Stimulated activated CD8-positive, alpha-beta memory T cell treated with anti-CD3 and anti-CD28 coated beads, Interleukin-4, amount 100 ng/mL, for 1 hour (primary cell): ENCODE measurements at regions not wholly inside any gene's neighbourhood (a gene's known extent, or its start where the extent isn't known, plus 50 kb on each side); places are given as distances from the start of the nearest gene placed in this dataset.

Source experiments
- DNase-seq, 2 donors: peaks; one replicate each; pipeline ENCODE4 v3.0.0-alpha.2; 2020; ENCODE audit warnings: low read depth in 2 of 2, low spot score in 1 of 2

- DNase-seq: no peak
These were observed 547.1 kb downstream of the CCER1 start for GRCh38 chr12:90407841-90408240.

DNA sequence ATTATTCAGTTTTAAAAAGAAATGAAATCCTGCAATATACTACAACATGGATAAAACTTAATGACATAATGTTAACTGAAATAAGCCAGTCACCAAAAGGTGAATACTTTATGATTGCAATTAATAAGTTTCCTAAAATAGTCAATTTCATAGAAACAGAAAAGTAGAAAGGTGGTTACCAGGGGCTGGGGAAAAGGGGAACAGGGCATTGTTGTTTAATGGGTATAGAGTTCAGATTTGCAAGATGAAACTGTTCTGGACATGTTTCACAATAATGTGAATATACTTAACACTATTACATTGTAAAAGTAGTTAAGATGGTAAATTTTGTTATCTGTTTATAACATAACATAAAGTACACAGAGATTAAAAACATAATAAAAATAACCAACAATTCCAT lies 550.9 kb downstream of the CCER1 start:
- no peak for DNase-seq

- DNase-seq: no peak
These were observed 553.8 kb downstream of the CCER1 start for GRCh38 chr12:90401185-90401584.

- DNase-seq: no peak
These were observed 555.6 kb downstream of the CCER1 start for GRCh38 chr12:90399357-90399756.

GRCh38 chr12:90398285-90398836 lies 556.6 kb downstream of the CCER1 start:
- no peak for DNase-seq

DNA sequence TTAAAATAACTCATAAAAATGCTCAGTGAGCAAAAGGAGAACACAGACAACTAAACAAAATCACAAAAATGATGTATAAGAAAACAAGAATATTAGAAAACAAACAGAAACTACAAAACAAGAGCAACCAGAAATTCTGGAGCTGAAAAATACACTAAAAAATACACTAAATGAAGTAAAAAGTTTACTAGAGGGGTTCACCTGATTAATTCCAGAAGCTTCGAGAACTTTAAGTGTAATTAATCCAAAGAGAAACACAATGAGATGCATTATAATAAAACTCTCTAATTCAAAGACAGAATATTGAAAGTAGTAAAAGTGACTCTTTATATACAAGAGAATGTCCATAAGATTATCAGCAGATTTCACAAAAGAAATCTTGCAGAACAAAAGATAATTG lies 558.4 kb downstream of the CCER1 start:
- DNase-seq: no peak

GRCh38 chr12:90393652-90394051 lies 561.3 kb downstream of the CCER1 start:
- DNase-seq: no peak

- DNase-seq: no peak
These were observed 561.9 kb downstream of the CCER1 start for GRCh38 chr12:90393089-90393488.

GRCh38 chr12:90390947-90391346 lies 564.0 kb downstream of the CCER1 start:
- no peak for DNase-seq

DNA sequence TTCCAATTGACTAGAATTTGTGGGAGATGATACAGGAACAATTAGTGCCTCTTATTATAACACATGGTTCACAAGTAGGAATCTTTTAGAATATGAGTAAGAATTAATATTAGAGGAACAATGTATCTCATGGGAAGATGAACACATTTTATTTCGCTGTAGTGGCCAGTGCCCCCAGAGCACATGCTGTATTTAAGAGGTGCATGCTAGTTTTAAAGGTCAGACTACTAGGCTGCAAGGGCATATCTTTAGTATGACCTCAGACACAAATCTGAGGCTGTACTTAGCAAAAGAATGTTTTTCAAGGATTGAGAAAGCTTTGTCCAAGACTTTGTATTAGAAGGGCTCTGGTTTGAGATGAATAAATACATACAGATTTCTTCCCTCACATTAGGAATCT lies 586.9 kb downstream of the CCER1 start:
- no peak for DNase-seq

DNA sequence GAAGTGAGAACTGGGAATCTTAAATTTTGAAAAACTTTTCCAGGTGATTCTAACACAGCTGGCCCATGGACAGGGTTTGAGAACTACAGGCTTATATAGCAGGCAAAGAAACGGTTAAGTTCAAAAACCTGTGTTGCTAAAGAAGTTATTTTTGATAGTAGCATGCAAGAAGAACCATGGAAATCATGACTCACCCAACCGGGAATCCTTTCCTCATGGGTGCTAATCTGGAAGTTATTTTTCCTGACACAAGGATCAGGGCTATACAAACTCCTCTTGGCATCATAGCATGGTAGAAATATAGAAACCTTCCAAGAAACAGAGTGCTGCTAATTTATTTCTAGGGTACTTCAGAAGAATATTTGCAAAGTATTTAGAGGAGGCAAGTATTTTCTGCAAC lies 588.7 kb downstream of the CCER1 start:
- no peak for DNase-seq

DNA sequence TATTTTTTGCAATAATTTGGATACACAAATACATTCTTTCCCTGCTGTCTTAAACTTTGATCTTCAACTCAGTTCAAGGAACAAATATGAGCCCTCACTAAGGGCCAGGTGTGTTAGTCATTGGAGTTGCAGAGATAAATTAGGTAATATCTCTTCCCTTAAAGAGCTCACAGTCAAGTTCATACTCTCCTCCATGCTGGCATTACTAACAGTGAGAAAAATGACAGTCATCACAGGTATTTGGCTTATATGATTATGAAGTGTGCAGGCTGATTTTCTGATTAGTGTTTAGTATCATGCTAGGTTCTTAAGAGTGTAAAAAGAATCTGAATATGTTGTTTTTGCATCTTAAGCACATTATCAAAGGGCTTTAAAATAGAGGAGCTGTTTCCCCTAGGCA lies 594.7 kb downstream of the CCER1 start:
- no peak for DNase-seq

DNA sequence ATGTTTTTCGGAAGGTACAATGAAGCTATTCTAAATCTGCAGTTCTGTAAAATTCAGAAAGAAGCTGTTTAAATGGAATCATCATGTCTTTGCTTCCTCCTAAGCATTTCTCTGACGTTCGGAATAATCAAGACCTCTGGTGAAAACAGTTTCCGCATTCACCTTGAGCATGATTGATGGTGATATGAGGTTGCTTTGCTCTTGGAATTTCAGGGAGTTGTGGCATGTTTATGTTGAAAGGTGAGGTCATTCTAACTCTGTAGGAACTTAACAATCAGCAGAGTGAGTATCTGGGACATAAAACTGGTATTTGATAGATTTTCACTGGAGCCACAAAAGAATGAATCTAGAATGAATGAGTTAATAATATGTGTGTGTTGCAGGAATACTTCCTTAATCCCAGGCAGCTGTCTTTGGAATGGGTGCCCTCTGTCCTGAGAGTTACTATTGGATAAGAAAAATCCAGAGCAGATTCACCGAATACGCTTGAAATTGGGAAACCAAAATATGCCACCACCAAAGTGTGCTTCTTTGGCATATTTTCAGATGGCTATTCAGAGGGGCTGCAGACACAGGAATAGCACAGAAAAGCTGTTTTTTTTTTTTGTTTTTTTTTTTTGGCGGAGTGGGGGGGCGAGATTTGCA lies 599.1 kb downstream of the CCER1 start:
- DNase-seq: no peak

- DNase-seq: no peak
These were observed 611.0 kb downstream of the CCER1 start for GRCh38 chr12:90343966-90344365.

GRCh38 chr12:90342081-90342480 lies 612.9 kb downstream of the CCER1 start:
- no peak for DNase-seq

DNA sequence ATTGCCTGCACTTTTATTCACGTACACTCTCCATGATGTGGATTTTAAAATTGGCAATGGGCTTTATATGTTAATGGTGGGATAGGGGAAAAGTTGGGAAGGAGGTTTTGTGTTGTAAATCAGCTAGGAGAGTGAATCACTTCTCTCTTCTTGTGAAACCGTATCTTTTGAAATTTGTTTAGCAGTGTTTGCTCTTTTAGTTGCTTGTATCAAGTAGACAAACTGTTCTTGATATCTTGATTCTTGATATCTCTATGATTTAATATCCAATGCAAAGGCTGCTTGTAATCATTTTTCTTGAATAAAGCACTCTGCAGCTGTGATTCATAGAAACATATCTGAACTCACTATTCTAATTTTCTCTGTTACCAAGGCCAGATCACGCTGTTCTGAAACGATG lies 615.1 kb downstream of the CCER1 start:
- no peak for DNase-seq

DNA sequence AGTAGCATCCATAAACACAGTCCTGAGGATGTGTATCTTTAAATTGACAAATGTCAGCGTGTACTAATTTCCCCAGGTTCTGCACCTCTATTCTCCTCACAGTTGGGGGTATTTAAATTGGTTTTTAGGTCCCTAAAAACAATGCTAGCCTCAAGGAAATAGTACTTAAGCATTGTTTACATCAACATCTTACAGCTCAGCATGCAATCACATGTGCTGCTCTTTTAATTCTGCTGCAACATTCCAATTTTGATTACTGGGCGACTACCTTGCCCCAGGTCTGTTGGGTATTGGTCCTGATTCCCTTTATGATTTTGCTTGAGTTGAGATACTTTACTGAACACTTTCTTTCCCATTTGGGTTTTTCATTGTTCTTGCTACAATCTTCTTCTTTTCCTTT lies 616.6 kb downstream of the CCER1 start:
- DNase-seq: no peak

DNA sequence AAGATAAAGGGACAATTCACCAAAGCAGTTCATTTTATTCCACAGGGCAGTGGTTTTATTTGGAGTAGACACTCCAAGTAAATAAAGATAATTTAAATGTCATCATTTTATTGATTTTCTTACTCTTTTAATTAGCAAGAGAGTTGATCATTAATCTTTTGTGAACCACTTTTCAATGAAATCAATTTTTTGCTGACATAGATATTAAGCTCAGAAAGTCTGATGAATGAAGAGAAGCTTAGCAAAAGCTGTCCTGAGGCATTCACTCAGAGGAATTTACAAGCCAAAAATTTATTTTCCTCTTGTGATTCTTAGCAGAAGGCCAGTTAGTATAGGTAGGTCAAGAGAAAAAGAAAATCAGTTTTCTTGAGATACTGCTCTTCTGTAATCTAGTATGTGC lies 618.0 kb downstream of the CCER1 start:
- DNase-seq: no peak

DNA sequence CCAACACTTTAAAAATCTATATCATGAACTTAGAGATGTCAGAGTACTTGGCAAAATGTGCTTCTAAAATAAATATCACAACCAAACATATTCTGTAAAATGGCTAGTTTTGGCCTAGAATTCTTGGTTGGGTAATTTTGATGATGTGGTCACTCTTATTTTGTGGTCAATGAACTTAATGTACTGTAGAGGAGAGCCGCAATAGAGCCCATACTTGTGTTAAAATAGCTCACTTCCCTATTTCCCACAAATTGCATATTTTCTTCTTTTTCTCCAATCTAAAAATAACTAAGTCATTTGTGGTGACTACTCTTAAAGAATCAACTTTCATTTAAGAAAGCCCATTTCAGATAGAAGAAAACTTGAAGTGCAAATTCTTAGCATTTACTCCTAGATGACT lies 619.4 kb downstream of the CCER1 start:
- no peak for DNase-seq

GRCh38 chr12:90333939-90334338 lies 621.0 kb downstream of the CCER1 start:
- no peak for DNase-seq

GRCh38 chr12:90333424-90333823 lies 621.6 kb downstream of the CCER1 start:
- no peak for DNase-seq

DNA sequence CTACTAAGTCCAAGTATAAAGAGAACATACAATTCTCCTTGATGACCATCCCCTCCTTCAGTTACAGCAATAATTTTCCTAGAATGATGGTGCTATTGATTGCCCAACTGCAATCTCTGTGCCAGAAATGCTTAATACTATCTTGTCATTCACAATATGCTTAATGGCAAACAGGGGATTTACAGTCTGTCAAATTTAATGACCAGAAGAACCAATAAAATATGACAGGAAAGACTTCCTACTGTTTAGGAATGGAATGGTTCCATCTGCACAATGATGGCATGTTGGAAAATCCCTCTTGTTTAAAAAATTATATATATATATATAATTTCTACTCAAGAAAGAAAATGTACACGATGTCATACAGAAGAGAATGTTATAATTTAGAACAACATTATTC lies 623.2 kb downstream of the CCER1 start:
- DNase-seq: no peak

DNA sequence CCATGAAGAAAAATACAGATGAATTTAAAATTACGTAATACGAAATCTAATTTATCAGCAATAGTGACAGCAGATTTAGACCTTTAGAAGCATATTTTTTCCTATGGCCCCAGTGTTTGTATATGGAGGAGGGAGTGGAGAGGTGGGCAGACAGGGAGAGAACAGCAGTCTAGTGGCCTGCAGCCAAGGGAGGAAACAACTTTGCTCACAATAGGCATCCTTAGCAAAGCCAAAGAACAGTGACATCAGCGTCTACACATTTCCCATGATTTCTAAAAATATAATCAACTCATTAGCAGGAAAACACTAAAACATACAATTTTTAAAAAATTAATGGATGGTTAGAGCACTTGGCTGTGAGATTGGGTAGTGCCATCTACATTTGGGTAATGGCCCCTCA lies 622.6 kb upstream of the ATP2B1 start:
- DNase-seq: no peak
